RPMI8226 (cell line): ENCODE measurements at regions not wholly inside any gene's neighbourhood (a gene's known extent, or its start where the extent isn't known, plus 50 kb on each side); places are given as distances from the start of the nearest gene placed in this dataset.
A peak's percentile ranks its signal among the peaks of the same experiment; 100 is the strongest.

Experiments used
- DNase-seq: peaks from one replicate; pipeline ENCODE4 v3.0.0-alpha.2; 2015

GRCh38 chr20:60132162-60132826 is 174.1 kb downstream of the CDH26 start:
- DNase-seq = peak; percentile 47

GRCh38 chr20:60132827-60133670 is 174.8 kb downstream of the CDH26 start:
- DNase-seq = no peak

DNA sequence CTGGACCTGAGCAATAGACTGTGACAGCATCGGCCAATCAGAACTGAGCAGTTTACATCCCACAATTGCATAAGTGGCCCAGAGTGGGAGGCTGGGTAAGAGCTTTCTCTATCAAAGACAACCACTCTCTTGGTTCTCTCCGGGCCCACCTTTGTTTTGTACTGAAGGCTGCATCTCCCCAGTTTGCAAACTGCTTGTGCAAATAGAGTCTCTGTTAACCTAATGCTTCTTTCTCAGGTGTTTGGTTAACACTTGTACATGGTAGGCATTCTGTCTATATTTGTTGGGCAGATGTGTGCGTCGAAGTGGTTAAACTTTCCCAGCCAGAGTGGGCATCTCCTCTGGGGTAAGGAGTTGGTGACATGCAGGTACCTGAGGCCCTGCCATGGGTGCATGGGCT is 177.1 kb downstream of the CDH26 start:
- DNase-seq = no peak

GRCh38 chr20:60136645-60137401 is 178.6 kb downstream of the CDH26 start:
- no peak for DNase-seq

DNA sequence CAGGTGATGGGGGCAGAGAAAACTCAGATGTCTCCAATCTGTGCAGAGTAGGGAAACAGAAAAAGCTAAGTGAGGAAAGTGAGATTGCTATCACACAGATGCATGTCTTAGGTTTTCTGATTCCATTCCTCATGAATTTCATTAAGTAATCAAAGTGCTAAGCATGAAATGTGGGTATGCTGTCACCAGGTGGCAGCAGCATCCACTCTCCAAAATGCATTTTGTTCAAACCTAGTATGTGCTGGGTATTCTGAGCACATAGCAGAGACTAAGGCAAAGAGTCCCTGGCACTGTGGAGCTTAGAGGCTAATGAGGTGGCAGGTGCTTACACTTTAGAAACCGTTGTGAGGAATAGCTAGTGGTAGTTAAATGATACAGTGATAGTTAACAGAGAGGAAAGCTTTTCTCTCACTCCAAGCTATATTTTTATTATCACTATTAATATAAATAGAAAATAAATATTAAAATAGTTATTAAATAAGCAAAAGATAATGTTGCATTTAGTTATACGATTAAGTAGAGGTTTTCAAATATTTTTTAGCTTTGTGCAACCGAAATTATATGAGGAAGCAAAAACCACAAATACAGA is 179.5 kb downstream of the CDH26 start:
- DNase-seq = peak; percentile 71

DNA sequence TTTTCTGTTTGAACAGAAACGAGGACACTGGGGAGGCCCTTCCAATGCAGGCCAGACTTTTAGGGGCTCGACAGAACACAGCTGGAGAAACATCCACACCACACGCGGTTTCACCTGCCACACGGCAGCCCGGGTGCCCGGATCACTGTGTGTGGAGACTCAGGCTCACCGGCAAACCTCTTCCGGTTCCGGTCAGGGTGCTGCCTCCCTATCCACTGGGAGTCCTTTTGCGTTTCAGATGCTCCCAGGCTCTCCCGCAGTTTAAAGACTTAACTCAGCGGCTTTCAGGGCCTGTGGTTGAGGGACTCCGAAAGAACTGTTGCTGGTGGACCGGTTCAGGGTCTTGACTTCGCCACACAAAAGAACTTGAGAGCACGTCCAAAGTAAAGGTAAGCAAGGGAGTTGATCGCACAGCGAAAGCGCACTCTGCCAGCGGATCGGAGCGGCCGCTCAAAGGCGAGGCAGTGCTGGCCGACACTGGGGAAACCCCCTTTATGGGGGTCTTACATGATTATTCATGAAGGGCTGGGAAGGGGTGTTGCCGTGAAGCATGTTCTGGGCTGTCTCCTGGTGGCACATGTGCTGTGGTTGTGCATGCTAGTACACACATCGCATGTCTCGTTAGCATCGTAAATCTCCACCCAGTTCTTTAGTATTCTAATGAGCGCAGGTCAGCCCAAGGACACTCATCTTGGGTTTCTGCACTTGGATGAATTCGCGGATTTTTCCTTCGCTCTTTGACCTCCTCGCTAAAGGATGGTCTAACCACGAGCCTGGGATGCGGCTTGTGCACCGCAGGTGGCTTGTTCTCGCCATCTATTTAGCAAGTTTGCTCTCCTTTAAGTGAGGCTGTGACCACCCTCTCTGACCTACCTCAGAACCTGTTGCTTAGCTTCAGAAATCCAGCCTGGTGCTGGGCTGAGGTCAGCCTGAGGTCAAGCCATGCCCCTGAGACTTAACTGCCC is 180.3 kb downstream of the CDH26 start:
- peak; percentile 83 for DNase-seq

DNA sequence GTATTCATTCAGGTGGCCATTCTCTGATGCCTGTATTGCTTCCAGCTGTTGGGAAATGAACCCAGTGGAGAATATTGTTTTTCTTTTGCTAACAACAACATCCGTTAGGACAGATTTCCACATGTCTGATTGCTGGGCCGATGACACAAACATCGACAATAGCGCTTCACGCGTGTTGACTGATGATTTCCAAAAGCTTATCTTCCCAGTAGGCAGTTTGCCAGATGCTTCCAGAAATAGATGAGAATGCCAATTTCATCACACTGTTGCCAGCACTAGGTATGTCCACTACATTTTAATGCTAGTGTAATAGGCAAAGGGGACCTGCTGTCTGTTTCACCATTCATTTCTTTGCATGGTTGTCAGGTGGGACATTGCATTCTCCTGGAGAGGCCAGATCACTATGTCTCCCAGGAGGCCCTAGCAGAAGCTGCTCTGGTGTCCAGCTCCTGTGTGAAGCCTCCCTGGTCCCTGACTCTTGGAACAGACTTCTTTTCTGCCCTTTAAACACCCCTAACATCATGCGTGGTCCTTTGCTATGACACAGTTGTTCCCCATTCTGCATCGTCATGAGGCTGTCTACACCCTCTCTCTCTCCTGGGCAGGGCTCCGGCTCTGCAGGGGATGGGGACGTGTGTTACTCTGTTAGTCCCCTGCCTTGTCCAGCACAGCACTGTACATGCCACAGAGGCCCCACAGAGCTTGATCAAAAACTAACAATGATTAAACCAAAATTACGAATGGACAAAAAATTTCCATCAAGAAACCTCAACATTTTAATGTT is 181.6 kb downstream of the CDH26 start:
- DNase-seq = no peak

DNA sequence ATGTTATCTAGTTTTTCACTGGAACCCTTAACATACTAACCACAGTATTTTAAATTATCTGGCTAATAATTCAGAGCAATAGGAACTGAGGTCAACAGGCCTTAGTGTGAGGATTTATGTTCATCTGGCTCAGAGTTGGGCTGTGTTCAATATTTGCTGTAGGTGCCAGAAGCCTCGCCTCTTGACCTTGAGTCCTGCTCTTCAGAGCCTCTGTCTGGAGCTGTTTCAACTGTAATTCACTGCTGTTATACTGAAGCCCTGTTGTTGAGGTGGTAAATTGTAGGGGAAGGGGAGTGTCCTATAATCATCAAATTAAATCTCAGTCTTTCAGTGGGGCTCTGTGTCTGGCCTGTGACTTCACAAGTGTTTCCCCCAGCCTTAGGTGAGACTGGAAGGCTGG is 184.4 kb downstream of the CDH26 start:
- DNase-seq = no peak

DNA sequence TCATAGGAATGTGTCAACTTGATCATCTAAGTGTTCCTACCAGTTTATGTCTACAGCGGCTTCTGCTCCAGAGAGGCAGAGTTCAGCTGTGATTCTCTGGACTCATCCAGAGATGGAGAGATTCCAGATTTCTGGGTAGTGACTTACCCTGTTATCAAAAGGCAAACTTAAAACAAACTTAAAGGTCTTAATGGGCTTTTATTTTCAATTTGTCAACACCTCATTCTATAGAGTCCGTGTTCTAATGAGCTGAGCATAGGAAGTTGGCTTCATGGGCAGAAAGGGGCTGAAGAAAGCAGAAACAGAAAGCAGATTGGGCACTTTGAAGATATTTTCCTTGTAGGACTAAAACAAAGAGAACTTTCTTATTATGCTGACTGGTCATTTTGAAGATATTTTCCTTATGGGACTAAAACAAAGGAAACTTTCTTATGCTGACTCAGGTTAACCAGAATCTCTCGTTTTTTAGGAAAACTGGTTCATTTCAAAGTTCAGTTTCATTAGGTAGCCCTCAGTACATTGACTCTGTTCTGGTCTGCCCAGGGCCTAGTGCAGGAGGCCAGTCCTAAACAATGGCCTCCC is 185.1 kb downstream of the CDH26 start:
- DNase-seq = no peak

GRCh38 chr20:60144404-60144803 is 186.2 kb downstream of the CDH26 start:
- no peak for DNase-seq

DNA sequence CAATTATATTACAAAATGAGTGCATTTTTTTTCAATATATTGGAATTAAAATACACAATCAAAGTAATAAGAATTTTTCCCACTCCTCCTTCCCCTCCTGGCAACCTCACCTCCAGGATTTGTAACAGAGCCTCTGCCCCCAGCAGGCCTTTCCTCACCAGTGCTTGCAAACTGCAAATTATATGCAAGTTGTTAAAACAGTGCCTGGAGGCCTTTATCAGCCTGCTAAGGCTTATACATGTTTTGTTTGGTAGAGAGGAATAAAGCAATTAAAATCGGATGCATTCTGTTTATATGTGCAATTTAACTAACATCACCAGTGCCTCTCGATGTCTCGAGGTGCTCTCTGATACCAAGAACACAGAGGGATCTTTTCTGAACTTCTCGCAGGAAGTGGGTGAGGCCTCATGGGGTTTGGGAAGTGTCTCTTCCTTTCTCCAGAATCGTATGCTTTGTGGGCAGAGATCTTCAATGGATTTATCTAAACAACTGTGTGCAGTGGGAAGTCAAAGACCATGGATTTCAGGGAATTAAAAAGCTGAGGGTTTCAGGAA is 186.8 kb downstream of the CDH26 start:
- no peak for DNase-seq

- DNase-seq = no peak
Observed at GRCh38 chr20:60147004-60147403, 188.8 kb downstream of the CDH26 start.

- no peak for DNase-seq
Observed at GRCh38 chr20:60148885-60149284, 190.7 kb downstream of the CDH26 start.

GRCh38 chr20:60152792-60153191 is 194.6 kb downstream of the CDH26 start:
- DNase-seq = no peak

DNA sequence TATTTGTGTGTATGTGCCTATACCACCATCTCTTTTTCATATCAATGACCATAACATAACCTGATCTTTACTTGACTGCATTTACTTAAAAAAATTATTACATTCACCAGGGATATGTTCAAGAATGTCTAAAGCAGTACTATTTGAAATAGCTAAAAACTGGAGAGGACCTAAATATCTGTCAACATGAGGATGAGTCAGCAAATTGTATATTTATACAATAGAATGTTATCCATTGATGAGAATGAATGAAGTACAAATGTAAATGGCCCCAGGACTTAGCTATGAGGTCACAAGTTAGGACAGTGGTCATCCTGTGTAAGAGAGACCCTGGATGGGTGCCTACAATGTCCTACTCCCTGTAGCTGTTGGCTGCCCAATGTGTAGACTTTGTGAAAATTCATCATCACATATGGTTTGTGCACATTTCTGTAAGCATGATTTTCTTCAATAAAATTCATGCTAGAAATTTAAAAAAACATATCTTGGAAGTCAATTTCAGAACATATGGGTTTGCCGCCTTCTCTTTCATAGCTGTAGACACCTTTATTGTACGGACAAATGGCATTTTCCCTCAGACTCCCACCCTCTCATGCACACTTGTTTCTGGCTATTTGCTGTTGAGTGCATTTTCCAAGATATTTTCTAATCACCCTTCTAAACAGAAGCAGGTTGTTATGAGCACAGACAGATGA is 202.4 kb downstream of the CDH26 start:
- DNase-seq = no peak

GRCh38 chr20:60167812-60168211 is 209.6 kb downstream of the CDH26 start:
- DNase-seq = no peak

- DNase-seq = no peak
Observed at GRCh38 chr20:60168963-60169362, 210.7 kb downstream of the CDH26 start.

- no peak for DNase-seq
Observed at GRCh38 chr20:60170116-60170515, 211.9 kb downstream of the CDH26 start.

GRCh38 chr20:60171313-60171712 is 213.1 kb downstream of the CDH26 start:
- DNase-seq = no peak

- no peak for DNase-seq
Observed at GRCh38 chr20:60171738-60172137, 213.5 kb downstream of the CDH26 start.
